SK-N-SH treated with all-trans-retinoic acid at 6 μM for 48 hours (cell line): ENCODE measurements at regions not wholly inside any gene's neighbourhood (a gene's known extent, or its start where the extent isn't known, plus 50 kb on each side); places are given as distances from the start of the nearest gene placed in this dataset.

Experiments
- CSDC2 ChIP-seq: fragments of 250-450 bp; sonication (Bioruptor Pico); IDR thresholded peaks from 2 replicates; pipeline ENCODE4 v1.5.0; 2020; ENCODE audit warnings: mild to moderate bottlenecking, moderate library complexity
- CSRNP3 ChIP-seq: fragments of 250-450 bp; sonication (Bioruptor Pico); IDR thresholded peaks from 2 replicates; pipeline ENCODE4 v1.5.1; 2021; ENCODE audit warnings: mild to moderate bottlenecking, moderate library complexity
- PATZ1 ChIP-seq: fragments of 250-450 bp; sonication (Bioruptor Pico); IDR thresholded peaks from 2 replicates; pipeline ENCODE4 v1.8.0; 2020; ENCODE audit warnings: mild to moderate bottlenecking, moderate library complexity, borderline replicate concordance
- ZFP3 ChIP-seq: fragments of 250-450 bp; sonication (Bioruptor Pico); IDR thresholded peaks from 2 replicates; pipeline ENCODE4 v1.5.0; 2020; ENCODE audit warnings: mild to moderate bottlenecking, moderate library complexity
- ZFP30 ChIP-seq: fragments of 450-650 bp; formaldehyde crosslinking; IDR thresholded peaks from 2 replicates; pipeline ENCODE4 v1.5.0; 2022; ENCODE audit warnings: mild to moderate bottlenecking, moderate library complexity
- ZNF8 ChIP-seq: fragments of 450-650 bp; formaldehyde crosslinking; IDR thresholded peaks from 2 replicates; pipeline ENCODE4 v1.5.0; 2020; ENCODE audit warnings: mild to moderate bottlenecking, moderate library complexity

- no peak for TF ChIP-seq ZFP30
- no peak for TF ChIP-seq PATZ1
- no peak for TF ChIP-seq CSRNP3 (CRISPR knock-in tag)
- TF ChIP-seq ZFP3 (CRISPR knock-in tag) = no peak
- no peak for TF ChIP-seq ZNF8 (CRISPR knock-in tag)
- TF ChIP-seq CSDC2 = no peak
These were observed 687.2 kb downstream of the RNF144A start for GRCh38 chr2:7604456-7604855.
